ENCODE measurements at regions not wholly inside any gene's neighbourhood (a gene's known extent, or its start where the extent isn't known, plus 50 kb on each side); places are given as distances from the start of the nearest gene placed in this dataset.

- H3K9me2 ChIP-seq (replicated peaks; ENCODE audit: insufficient read depth, low read length): no peaks in the 10 kb centered on the region
- no peaks in the 10 kb centered on the region; the same call in 1 of the 2 replicates for H3K9me3 ChIP-seq (replicated peaks; ENCODE audit: insufficient read depth, low read length)
- no peak overlapping the region for H3K27ac ChIP-seq (ENCODE audit: low read length)
- H3K9ac ChIP-seq (ENCODE audit: low read length): no peak overlapping the region
- H3K4me2 ChIP-seq (ENCODE audit: low read depth, low read length): no peak overlapping the region
- TF ChIP-seq EZH2phosphoT487 (IDR thresholded peaks at IDR 0.05; ENCODE audit: low read length) (no peak), CTCF (IDR thresholded peaks at IDR 0.05; ENCODE audit: low read length) (no peak), EZH2 (optimal IDR thresholded peaks at IDR 0.05; ENCODE audit: low read depth, low read length) (no peak)
- H3K4me1 ChIP-seq (ENCODE audit: low read length): no peaks in the 10 kb centered on the region
- no peaks in the 10 kb centered on the region for H3K79me2 ChIP-seq (ENCODE audit: low read length)
- H3K36me3 ChIP-seq (replicated peaks; ENCODE audit: insufficient read depth, low read length): no peaks in the 10 kb centered on the region
- H3K4me3 ChIP-seq (ENCODE audit: low read length): no peak overlapping the region
- H4K20me1 ChIP-seq (ENCODE audit: insufficient read depth, low read length): no peaks in the 10 kb centered on the region
- H3K27me3 ChIP-seq (replicated peaks; ENCODE audit: insufficient read depth, low read length): no peaks in the 10 kb centered on the region
- H3F3A ChIP-seq (ENCODE audit: insufficient read depth, low read length): no peaks in the 10 kb centered on the region
- no peak for DNase-seq
- no peak overlapping the region for H2AFZ ChIP-seq (ENCODE audit: low read length)
These were observed 295.4 kb upstream of the SPRED2 start for GRCh38 chr2:65727816-65728215.

GRCh38 chr2:65727381-65727780 is 295.0 kb upstream of the SPRED2 start:
- Histone ChIP-seq H3K4me3 (ENCODE audit: low read length) (no peak overlapping the region), H3K36me3 (replicated peaks; ENCODE audit: insufficient read depth, low read length) (no peaks in the 10 kb centered on the region), H3F3A (ENCODE audit: insufficient read depth, low read length) (no peaks in the 10 kb centered on the region), H4K20me1 (ENCODE audit: insufficient read depth, low read length) (no peaks in the 10 kb centered on the region), H3K9ac (ENCODE audit: low read length) (no peak overlapping the region), H3K79me2 (ENCODE audit: low read length) (no peaks in the 10 kb centered on the region), H3K4me2 (ENCODE audit: low read depth, low read length) (no peak overlapping the region), H3K27ac (ENCODE audit: low read length) (no peak overlapping the region), H3K9me3 (replicated peaks; ENCODE audit: insufficient read depth, low read length) (no peaks in the 10 kb centered on the region; the same call in 1 of the 2 replicates), H3K9me2 (replicated peaks; ENCODE audit: insufficient read depth, low read length) (no peaks in the 10 kb centered on the region), H3K4me1 (ENCODE audit: low read length) (no peaks in the 10 kb centered on the region), H2AFZ (ENCODE audit: low read length) (no peak overlapping the region), H3K27me3 (replicated peaks; ENCODE audit: insufficient read depth, low read length) (no peaks in the 10 kb centered on the region)
- DNase-seq: no peak
- TF ChIP-seq EZH2 (optimal IDR thresholded peaks at IDR 0.05; ENCODE audit: low read depth, low read length) (no peak), CTCF (IDR thresholded peaks at IDR 0.05; ENCODE audit: low read length) (no peak), EZH2phosphoT487 (IDR thresholded peaks at IDR 0.05; ENCODE audit: low read length) (no peak)

GRCh38 chr2:65724752-65725151 is 292.4 kb upstream of the SPRED2 start:
- no peak overlapping the region for H2AFZ ChIP-seq (ENCODE audit: low read length)
- no peak overlapping the region for H3K9ac ChIP-seq (ENCODE audit: low read length)
- H4K20me1 ChIP-seq (ENCODE audit: insufficient read depth, low read length): no peaks in the 10 kb centered on the region
- no peaks in the 10 kb centered on the region for H3K79me2 ChIP-seq (ENCODE audit: low read length)
- no peak for DNase-seq
- no peaks in the 10 kb centered on the region for H3K9me3 ChIP-seq (replicated peaks; ENCODE audit: insufficient read depth, low read length)
- H3K27ac ChIP-seq (ENCODE audit: low read length): no peak overlapping the region
- H3K36me3 ChIP-seq (replicated peaks; ENCODE audit: insufficient read depth, low read length): no peaks in the 10 kb centered on the region
- H3K27me3 ChIP-seq (replicated peaks; ENCODE audit: insufficient read depth, low read length): no peaks in the 10 kb centered on the region
- H3K4me3 ChIP-seq (ENCODE audit: low read length): no peak overlapping the region
- H3K4me1 ChIP-seq (ENCODE audit: low read length): no peaks in the 10 kb centered on the region
- H3F3A ChIP-seq (ENCODE audit: insufficient read depth, low read length): no peaks in the 10 kb centered on the region
- H3K9me2 ChIP-seq (replicated peaks; ENCODE audit: insufficient read depth, low read length): no peaks in the 10 kb centered on the region
- H3K4me2 ChIP-seq (ENCODE audit: low read depth, low read length): no peak overlapping the region
- TF ChIP-seq EZH2phosphoT487 (IDR thresholded peaks at IDR 0.05; ENCODE audit: low read length) (no peak), EZH2 (optimal IDR thresholded peaks at IDR 0.05; ENCODE audit: low read depth, low read length) (no peak), CTCF (IDR thresholded peaks at IDR 0.05; ENCODE audit: low read length) (no peak)
